ENCODE measurements at regions not wholly inside any gene's neighbourhood (a gene's known extent, or its start where the extent isn't known, plus 50 kb on each side); places are given as distances from the start of the nearest gene placed in this dataset.
"Not testable (repeated sequence)": the region's sequence is repeated elsewhere in the genome, so short reads cannot be mapped to it uniquely, and the experiment has no call there.

DNA sequence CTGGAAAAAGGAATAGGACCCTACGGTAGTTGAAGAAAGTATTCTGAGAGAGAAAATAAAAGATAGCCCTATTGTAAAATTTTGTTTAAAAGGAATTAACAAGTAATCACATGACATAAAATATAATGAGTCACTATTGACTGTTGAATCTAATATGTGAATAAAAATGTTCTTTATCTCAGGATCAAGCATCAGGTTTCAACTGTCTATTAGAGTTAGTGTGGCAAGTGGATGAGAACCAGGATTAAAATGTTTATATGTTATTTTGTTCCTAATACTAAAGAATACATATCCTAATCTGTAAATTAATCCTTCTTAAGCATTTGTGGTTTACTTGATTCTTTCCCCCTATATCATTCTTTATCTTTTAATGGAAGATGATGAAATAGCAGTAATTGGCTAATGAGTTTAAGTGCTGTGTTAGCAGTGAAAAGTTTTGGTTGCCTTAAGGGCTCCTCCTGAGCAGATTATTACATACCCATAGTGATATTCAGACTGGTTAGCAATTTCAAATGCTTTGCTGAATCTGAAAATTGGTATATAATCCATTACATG is 101.8 kb upstream of the BCHE start:
- TF ChIP-seq, protein P1, sequence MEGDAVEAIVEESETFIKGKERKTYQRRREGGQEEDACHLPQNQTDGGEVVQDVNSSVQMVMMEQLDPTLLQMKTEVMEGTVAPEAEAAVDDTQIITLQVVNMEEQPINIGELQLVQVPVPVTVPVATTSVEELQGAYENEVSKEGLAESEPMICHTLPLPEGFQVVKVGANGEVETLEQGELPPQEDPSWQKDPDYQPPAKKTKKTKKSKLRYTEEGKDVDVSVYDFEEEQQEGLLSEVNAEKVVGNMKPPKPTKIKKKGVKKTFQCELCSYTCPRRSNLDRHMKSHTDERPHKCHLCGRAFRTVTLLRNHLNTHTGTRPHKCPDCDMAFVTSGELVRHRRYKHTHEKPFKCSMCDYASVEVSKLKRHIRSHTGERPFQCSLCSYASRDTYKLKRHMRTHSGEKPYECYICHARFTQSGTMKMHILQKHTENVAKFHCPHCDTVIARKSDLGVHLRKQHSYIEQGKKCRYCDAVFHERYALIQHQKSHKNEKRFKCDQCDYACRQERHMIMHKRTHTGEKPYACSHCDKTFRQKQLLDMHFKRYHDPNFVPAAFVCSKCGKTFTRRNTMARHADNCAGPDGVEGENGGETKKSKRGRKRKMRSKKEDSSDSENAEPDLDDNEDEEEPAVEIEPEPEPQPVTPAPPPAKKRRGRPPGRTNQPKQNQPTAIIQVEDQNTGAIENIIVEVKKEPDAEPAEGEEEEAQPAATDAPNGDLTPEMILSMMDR (conservative IDR thresholded peaks at IDR 0.05), result no peak
- no peak for TF ChIP-seq ZFX (IDR thresholded peaks at IDR 0.05)
- H3K27ac ChIP-seq, result no peak overlapping the region

DNA sequence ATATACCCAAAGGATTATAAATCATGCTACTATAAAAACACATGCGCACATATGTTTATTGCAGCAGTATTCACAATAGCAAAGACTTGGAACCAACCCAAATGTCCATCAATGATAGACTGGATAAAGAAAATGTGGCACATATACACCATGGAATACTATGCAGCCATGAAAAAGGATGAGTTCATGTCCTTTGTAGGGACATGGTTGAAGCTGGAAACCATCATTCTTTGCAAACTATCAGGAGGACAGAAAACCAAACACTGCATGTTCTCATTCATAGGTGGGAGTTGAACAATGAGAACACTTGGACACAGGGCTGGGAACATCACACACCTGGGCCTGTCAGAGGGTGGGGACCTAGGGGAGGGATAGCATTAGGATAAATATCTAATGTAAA is 98.9 kb upstream of the BCHE start:
- not testable (repeated sequence) for H3K27ac ChIP-seq

DNA sequence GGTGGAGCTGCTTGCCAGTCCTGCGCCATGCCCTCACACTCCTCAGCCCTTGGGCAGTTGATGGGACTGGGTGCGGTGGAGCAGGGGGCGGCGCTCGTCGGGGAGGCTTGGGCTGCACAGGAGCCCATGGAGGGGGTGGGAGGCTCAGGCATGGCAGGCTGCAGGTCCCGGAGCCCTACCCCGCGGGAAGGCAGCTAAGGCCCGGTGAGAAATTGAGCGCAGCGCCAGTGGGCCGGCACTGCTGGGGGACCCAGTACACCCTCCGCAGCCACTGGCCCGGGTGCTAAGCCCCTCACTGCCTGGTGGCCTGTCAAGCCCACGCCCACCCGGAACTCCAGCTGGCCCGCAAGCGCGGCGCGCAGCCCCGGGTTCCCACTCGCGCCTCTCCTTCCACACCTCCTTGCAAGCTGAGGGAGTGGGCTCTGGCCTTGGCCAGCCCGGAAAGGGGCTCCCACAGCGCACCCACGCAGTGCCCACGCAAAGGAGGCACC is 87.1 kb upstream of the BCHE start:
- H3K27ac ChIP-seq, result not testable (repeated sequence)

DNA sequence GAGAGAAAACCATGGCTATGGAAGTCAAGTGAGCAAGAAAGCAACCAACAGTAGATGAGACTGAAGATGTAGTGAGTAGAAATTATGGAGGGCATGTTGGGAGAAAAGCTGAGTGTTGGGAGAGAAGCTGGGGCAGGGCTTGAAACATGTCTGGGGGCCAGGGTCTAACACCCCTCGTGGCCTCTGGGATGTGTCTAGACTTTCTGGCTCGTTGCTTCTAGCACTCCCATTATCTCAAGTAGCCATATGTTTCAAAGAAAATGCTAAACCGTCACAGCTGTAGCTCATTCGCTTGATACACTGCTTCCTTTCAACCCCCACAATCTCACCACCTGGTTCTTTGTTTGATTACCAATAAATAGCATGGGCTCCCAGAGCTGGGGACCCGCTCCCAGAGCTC is 83.8 kb upstream of the BCHE start:
- no peak overlapping the region for H3K27ac ChIP-seq
- TF ChIP-seq, protein P1 (conservative IDR thresholded peaks at IDR 0.05), result no peak
- no peak for TF ChIP-seq ZFX (IDR thresholded peaks at IDR 0.05)

DNA sequence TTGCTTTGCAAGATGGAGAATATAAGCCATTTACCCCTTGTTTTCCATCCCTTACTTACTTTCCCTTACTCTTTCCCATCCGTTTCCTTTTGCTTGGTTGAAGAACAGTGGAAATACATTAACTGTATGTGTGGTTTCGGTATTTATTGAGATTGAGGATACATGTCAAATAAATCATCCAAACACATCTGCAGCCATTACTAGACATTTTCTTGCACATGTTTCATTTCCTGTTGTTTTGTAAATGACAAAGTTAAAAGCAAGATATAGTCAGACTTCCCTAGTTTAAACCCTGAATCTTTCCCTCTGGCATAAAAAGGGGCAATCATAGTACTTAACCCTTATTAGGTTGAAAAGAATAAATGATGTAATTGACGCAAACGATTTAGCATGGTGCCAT is 82.1 kb upstream of the BCHE start:
- TF ChIP-seq, protein P1 (conservative IDR thresholded peaks at IDR 0.05), result no peak
- no peak for TF ChIP-seq ZFX (IDR thresholded peaks at IDR 0.05)

DNA sequence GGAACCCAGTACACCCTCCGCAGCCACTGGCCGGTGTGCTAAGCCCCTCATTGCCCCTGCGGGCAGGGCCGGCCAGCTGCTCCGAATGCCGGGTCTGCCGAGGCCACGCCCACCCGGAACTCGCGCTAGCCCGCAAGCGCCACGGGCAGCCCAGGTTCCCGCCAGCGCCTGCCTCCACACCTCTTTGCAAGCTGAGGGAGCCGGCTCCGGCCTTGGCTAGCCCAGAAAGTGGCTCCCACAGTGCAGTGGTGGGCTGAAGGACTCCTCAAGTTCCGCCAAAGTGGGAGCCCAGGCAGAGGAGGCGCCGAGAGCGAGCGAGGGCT is 81.4 kb upstream of the BCHE start:
- H3K27ac ChIP-seq, result no peak overlapping the region
- TF ChIP-seq, protein P1 (conservative IDR thresholded peaks at IDR 0.05), result no peak
- no peak for TF ChIP-seq ZFX (IDR thresholded peaks at IDR 0.05)

More for the DNA sequence above, 82.1 kb upstream of the BCHE start:
- H3K27ac ChIP-seq, result no peak overlapping the region

DNA sequence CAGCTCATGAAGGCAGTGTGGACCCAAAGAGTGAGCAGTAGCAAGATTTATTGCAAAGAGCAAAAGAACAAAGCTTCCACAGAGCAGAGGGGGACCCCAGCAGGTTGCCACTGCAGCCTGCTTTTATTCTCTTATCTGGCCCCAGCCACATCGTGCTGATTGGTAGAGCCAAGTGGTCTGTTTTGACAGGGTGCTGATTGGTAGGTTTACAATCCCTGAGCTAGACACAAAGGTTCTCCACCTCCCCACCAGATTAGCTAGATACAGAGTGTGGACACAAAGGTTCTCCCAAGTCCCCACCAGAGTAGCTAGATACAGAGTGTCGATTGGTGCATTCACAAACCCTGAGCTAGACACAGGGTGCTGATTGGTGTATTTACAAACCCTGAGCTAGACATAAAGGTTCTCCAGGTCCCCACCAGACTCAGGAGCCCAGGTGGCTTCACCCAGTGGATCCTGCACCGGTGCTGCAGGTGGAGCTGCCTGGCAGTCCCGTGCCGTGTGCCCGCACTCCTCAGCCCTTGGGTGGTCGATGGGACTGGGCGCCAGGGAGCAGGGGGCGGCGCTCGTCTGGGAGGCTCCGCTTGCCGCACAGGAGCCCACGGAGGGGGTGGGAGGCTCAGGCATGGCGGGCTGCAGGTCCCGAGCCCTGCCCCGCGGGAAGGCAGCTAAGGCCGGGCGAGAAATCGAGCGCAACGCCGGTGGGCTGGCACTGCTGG is 80.9 kb upstream of the BCHE start:
- not testable (repeated sequence) for H3K27ac ChIP-seq

DNA sequence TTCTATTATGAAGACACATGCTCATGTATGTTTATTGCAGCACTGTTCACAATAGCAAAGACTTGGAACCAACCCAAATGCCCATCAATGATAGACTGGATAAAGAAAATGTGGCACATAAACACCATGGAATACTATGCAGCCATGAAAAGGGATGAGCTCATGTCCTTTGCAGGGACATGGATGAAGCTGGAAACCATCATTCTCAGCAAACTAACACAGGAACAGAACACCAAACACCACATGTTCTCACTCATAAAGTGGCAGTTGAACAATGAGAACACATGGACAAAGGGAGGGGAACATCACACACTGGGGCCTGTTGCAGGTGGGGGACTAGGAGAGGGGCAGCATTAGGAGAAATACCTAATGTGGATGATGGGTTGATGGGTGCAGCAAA is 77.9 kb upstream of the BCHE start:
- not testable (repeated sequence) for H3K27ac ChIP-seq

DNA sequence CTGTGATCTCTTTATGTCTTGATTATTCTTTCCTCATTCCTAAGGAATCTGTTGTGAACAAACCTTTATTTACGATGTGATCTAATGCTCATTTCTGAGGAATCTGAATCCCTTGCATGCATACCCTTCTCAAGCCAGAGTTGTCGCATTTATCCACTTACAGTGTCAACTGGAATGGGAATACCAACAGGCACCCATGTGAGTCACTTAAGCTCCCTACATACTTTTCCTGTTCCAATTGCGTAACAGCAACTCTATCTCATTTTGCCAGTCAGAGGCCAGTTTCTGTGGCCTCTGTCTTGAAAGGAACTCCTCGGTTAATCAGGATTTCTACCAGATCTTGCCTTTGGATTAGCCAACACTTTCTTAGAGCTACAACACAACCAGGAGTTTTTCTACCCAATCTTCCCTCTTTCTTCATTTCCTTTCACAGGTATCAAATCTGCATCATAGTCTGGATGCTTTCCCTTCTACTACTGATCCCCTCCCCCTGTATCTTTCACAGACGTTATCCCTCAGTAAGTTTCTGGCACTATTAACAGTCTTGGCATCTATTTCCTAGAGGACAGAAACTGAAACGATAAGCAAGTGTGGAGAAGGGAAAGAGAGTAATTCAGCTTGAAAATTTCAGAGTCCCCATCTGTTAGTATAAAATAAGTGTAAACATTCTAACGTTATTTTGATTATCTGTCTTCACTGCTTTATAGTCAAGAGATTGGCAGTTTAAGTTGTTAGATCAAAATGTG is 66.8 kb upstream of the BCHE start:
- H3K27ac ChIP-seq, result no peak overlapping the region
- TF ChIP-seq, protein P1 (conservative IDR thresholded peaks at IDR 0.05), result no peak
- no peak for TF ChIP-seq ZFX (IDR thresholded peaks at IDR 0.05)

Measured in C4-2B (cell line).